Epithelial cell of proximal tubule (primary cell): ENCODE measurements at regions not wholly inside any gene's neighbourhood (a gene's known extent, or its start where the extent isn't known, plus 50 kb on each side); places are given as distances from the start of the nearest gene placed in this dataset.
"Not testable (repeated sequence)": the region's sequence is repeated elsewhere in the genome, so short reads cannot be mapped to it uniquely, and the experiment has no call there.

Experiments used
- DNase-seq: peaks from one replicate; pipeline ENCODE4 v3.0.0-alpha.2; 2011; ENCODE audit warnings: low read depth
- H3K4me3 ChIP-seq: 2 replicates; pipeline ENCODE4 v1.5.1; 2011; ENCODE audit warnings: low read depth, mild to moderate bottlenecking, low read length
- TF ChIP-seq, protein P1 (sequence below): conservative IDR thresholded peaks from 2 replicates; pipeline ENCODE4 v1.5.1; 2012; ENCODE audit warnings: low read depth, mild to moderate bottlenecking, low read length

DNA sequence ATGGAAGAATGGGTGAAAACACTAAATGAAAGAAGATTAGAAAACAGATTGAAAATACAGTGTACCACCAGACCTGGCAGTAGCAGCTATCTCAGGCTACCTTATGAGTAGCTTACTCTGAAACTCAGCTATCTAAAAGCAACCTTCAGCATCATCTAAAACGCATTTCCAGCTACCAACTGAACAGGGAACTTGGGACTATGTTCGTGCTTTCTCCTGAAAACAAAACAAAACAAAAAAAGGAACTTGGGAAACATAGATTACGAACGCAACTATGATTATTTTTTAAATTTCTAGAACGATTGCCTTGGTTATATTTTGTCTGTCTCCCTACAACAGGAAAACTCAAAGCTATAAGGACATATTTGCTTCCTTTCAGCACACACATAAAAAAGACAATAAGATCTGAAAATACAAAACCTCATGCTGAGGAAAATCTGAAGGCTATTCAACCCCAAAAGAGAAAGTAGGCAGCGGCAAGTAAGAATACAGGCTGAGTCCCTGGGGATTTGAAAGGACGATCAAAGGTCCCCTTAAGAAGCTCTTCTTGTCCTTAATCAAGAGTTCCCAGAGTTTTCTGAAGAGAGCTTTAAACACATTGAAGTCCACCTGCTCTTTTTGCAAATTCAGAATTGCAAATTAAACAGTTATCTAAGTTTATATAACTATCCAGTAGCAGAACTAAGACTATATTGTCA, 53.4 kb downstream of the OR2K2 start:
- H3K4me3 ChIP-seq, result no peak overlapping the region
- TF ChIP-seq, protein P1, sequence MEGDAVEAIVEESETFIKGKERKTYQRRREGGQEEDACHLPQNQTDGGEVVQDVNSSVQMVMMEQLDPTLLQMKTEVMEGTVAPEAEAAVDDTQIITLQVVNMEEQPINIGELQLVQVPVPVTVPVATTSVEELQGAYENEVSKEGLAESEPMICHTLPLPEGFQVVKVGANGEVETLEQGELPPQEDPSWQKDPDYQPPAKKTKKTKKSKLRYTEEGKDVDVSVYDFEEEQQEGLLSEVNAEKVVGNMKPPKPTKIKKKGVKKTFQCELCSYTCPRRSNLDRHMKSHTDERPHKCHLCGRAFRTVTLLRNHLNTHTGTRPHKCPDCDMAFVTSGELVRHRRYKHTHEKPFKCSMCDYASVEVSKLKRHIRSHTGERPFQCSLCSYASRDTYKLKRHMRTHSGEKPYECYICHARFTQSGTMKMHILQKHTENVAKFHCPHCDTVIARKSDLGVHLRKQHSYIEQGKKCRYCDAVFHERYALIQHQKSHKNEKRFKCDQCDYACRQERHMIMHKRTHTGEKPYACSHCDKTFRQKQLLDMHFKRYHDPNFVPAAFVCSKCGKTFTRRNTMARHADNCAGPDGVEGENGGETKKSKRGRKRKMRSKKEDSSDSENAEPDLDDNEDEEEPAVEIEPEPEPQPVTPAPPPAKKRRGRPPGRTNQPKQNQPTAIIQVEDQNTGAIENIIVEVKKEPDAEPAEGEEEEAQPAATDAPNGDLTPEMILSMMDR, result no peak
- DNase-seq, result no peak

DNA sequence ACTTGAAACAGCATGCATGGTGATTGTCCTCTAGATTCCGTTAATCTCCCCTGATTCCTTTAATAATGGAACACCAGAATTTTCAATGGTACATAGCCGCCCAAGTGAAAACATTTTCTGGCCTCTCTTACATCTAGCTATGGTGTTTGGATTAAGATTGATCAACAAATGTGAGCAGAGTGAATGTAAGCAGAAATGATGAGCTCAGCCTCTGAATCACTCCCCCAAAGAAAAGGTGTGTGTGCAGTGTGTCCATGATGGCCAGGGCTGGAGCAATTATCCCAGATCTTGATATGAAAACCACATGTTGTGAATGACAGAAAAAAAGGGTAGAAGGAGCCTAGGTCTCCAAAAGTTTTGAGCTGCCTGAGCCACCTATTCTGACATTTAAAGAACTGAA, 55.3 kb downstream of the OR2K2 start:
- no peak for DNase-seq
- no peak overlapping the region for H3K4me3 ChIP-seq
- TF ChIP-seq, protein P1, result no peak

- TF ChIP-seq, protein P1, result no peak
- H3K4me3 ChIP-seq, result no peak overlapping the region
- no peak for DNase-seq
These were observed 57.4 kb downstream of the OR2K2 start for GRCh38 chr9:111272581-111272980.

GRCh38 chr9:111271481-111272080, 58.4 kb downstream of the OR2K2 start:
- TF ChIP-seq, protein P1, result no peak
- no peak overlapping the region for H3K4me3 ChIP-seq
- DNase-seq, result no peak

GRCh38 chr9:111271047-111271446, 59.0 kb downstream of the OR2K2 start:
- DNase-seq, result no peak
- no peak overlapping the region for H3K4me3 ChIP-seq
- TF ChIP-seq, protein P1, result no peak

- not testable (repeated sequence) for H3K4me3 ChIP-seq, DNase-seq
These were observed 64.0 kb downstream of the OR2K2 start for GRCh38 chr9:111266024-111266423.

DNA sequence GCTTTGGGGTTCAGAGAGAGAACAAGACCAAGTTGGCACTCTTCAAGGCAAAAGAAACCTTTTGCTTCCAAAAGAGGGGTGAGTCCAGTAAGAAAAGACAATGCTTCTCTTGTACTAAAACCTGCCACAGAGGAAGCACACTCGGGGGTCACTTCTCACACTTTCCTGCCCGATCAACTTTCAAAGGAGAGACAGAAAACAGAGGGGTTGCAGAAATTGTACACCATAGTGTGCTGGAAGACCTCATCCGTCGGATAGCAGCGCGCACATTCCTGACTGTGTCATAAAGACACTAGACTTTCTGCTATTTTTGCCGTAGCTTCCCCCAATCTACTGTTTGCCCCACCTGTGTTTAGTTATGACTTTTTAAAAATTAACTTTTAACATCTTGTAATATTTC, 66.9 kb downstream of the OR2K2 start:
- no peak overlapping the region for H3K4me3 ChIP-seq
- TF ChIP-seq, protein P1, result no peak
- DNase-seq, result no peak
